ENCODE measurements at regions not wholly inside any gene's neighbourhood (a gene's known extent, or its start where the extent isn't known, plus 50 kb on each side); places are given as distances from the start of the nearest gene placed in this dataset.

DNA sequence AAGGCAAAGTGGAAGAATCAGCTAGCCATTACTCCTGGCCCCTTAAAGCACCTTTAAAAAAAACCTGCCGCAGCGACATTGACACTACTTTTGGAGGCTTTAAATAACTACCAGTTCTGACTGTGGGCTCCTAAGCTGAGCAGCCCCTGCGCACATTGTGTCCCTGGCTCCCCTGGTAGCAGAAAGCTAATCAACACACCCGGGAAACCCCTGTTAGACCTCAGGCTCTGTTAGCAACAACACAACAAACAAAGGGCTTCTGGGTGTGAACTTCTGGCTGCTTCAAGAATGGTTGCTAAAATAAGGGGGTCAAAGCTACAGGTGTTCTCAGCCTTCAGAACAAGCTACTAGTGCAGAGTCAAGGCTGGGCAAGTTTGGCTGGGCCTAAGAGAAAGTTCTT, 83.6 kb downstream of the TMEM100 start:
- Histone ChIP-seq H3K36me3 (ENCODE audit: control insufficient read depth in 5 of 5, insufficient read depth in 5 of 5, low read length in 5 of 5) (no peaks in the 10 kb centered on the region), H3K27ac (ENCODE audit: low read depth, low read length) (no peak overlapping the region), H3K4me3 (ENCODE audit: low read depth in 1 of 5, low read length in 5 of 5) (no peak overlapping the region), H3K9ac (ENCODE audit: low read length in 5 of 5) (no peak overlapping the region), H3K27me3 (ENCODE audit: control insufficient read depth in 5 of 5, insufficient read depth in 4 of 5, low read length in 5 of 5) (no peaks in the 10 kb centered on the region), H3K4me1 (ENCODE audit: control insufficient read depth in 5 of 5, insufficient read depth in 5 of 5, low read length in 5 of 5) (peaks cover 10 to 48% (median 45%) of the 10 kb centered on the region in 5 donors), H3K9me3 (ENCODE audit: control insufficient read depth in 5 of 5, low read length in 5 of 5) (no peaks in the 10 kb centered on the region)

- H3K36me3 ChIP-seq (ENCODE audit: control insufficient read depth in 5 of 5, insufficient read depth in 5 of 5, low read length in 5 of 5), result no peaks in the 10 kb centered on the region
- H3K4me1 ChIP-seq (ENCODE audit: control insufficient read depth in 5 of 5, insufficient read depth in 5 of 5, low read length in 5 of 5), result peaks cover 5 to 39% (median 34%) of the 10 kb centered on the region in 5 donors
- no peaks in the 10 kb centered on the region for H3K27me3 ChIP-seq (ENCODE audit: control insufficient read depth in 5 of 5, insufficient read depth in 4 of 5, low read length in 5 of 5)
- H3K4me3 ChIP-seq (ENCODE audit: low read depth in 1 of 5, low read length in 5 of 5), result peak overlapping the region; percentile 9 to 49 (median 27)
- peak overlapping the region in 1 of 5 donors; percentile 6 for H3K9ac ChIP-seq (ENCODE audit: low read length in 5 of 5)
- peak overlapping the region; percentile 18 for H3K27ac ChIP-seq (ENCODE audit: low read depth, low read length)
- H3K9me3 ChIP-seq (ENCODE audit: control insufficient read depth in 5 of 5, low read length in 5 of 5), result no peaks in the 10 kb centered on the region
These were observed 87.3 kb downstream of the TMEM100 start for GRCh38 chr17:55635253-55635914.

- H3K27ac ChIP-seq (ENCODE audit: low read depth, low read length), result no peak overlapping the region
- no peaks in the 10 kb centered on the region for H3K27me3 ChIP-seq (ENCODE audit: control insufficient read depth in 5 of 5, insufficient read depth in 4 of 5, low read length in 5 of 5)
- peaks cover 5 to 35% (median 28%) of the 10 kb centered on the region in 5 donors for H3K4me1 ChIP-seq (ENCODE audit: control insufficient read depth in 5 of 5, insufficient read depth in 5 of 5, low read length in 5 of 5)
- H3K9ac ChIP-seq (ENCODE audit: low read length in 5 of 5), result no peak overlapping the region
- no peaks in the 10 kb centered on the region for H3K9me3 ChIP-seq (ENCODE audit: control insufficient read depth in 5 of 5, low read length in 5 of 5)
- H3K36me3 ChIP-seq (ENCODE audit: control insufficient read depth in 5 of 5, insufficient read depth in 5 of 5, low read length in 5 of 5), result no peaks in the 10 kb centered on the region
- H3K4me3 ChIP-seq (ENCODE audit: low read depth in 1 of 5, low read length in 5 of 5), result peak overlapping the region in 2 of 5 donors; percentile 27 to 49
These were observed 88.0 kb downstream of the TMEM100 start for GRCh38 chr17:55634702-55635101.

DNA sequence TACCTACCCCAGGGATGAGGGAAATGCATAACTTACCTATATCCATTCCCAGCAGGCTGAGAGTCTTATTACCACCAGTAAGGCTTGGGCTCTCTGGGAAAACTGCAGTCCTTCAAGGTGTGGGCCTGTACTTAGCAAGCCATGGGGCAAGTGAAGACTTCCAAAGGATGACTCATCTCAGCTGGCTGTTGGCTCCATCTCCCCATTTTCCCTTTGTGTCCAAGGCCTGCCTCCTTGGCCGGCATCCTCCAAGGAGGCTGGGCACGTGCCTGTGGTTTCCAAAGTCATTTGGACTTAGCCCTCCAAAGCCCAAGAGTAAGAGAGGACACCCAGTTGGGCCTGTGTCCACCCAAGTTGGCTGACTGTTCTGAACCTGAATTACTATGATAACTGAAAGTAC, 89.8 kb downstream of the TMEM100 start:
- no peak overlapping the region for H3K27ac ChIP-seq (ENCODE audit: low read depth, low read length)
- no peaks in the 10 kb centered on the region for H3K27me3 ChIP-seq (ENCODE audit: control insufficient read depth in 5 of 5, insufficient read depth in 4 of 5, low read length in 5 of 5)
- H3K36me3 ChIP-seq (ENCODE audit: control insufficient read depth in 5 of 5, insufficient read depth in 5 of 5, low read length in 5 of 5), result no peaks in the 10 kb centered on the region
- no peaks in the 10 kb centered on the region for H3K9me3 ChIP-seq (ENCODE audit: control insufficient read depth in 5 of 5, low read length in 5 of 5)
- H3K9ac ChIP-seq (ENCODE audit: low read length in 5 of 5), result no peak overlapping the region
- no peak overlapping the region for H3K4me3 ChIP-seq (ENCODE audit: low read depth in 1 of 5, low read length in 5 of 5)
- peaks cover 5 to 23% (median 20%) of the 10 kb centered on the region in 5 donors for H3K4me1 ChIP-seq (ENCODE audit: control insufficient read depth in 5 of 5, insufficient read depth in 5 of 5, low read length in 5 of 5)

- H3K9me3 ChIP-seq (ENCODE audit: control insufficient read depth in 5 of 5, low read length in 5 of 5), result no peaks in the 10 kb centered on the region
- no peaks in the 10 kb centered on the region for H3K36me3 ChIP-seq (ENCODE audit: control insufficient read depth in 5 of 5, insufficient read depth in 5 of 5, low read length in 5 of 5)
- no peak overlapping the region for H3K27ac ChIP-seq (ENCODE audit: low read depth, low read length)
- H3K27me3 ChIP-seq (ENCODE audit: control insufficient read depth in 5 of 5, insufficient read depth in 4 of 5, low read length in 5 of 5), result no peaks in the 10 kb centered on the region
- H3K4me3 ChIP-seq (ENCODE audit: low read depth in 1 of 5, low read length in 5 of 5), result no peak overlapping the region
- H3K4me1 ChIP-seq (ENCODE audit: control insufficient read depth in 5 of 5, insufficient read depth in 5 of 5, low read length in 5 of 5), result peaks cover 5 to 23% (median 20%) of the 10 kb centered on the region in 5 donors
- H3K9ac ChIP-seq (ENCODE audit: low read length in 5 of 5), result no peak overlapping the region
These were observed 90.4 kb downstream of the TMEM100 start for GRCh38 chr17:55632236-55632635.

DNA sequence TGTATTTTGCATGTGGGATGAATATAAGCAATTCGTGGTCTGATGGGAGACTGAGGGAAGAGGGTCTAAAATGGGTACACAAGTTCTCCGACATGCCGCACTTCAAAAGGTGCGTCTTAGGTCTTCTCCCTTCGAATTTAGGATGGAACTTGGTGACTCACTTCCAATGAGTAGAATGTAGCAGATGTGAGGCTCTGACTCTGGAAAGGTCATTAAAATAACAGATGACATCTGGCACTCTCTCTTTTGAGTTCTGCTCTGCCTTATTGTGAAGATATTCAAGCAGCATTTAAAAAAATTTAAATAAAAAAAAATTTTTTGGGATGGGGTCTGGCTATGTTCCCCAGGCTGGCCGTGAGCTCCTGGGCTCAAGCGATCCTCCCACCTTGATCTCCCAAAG, 92.7 kb downstream of the TMEM100 start:
- no peaks in the 10 kb centered on the region for H3K27me3 ChIP-seq (ENCODE audit: control insufficient read depth in 5 of 5, insufficient read depth in 4 of 5, low read length in 5 of 5)
- no peak overlapping the region for H3K27ac ChIP-seq (ENCODE audit: low read depth, low read length)
- no peaks in the 10 kb centered on the region for H3K9me3 ChIP-seq (ENCODE audit: control insufficient read depth in 5 of 5, low read length in 5 of 5)
- H3K36me3 ChIP-seq (ENCODE audit: control insufficient read depth in 5 of 5, insufficient read depth in 5 of 5, low read length in 5 of 5), result no peaks in the 10 kb centered on the region
- H3K4me3 ChIP-seq (ENCODE audit: low read depth in 1 of 5, low read length in 5 of 5), result no peak overlapping the region
- no peak overlapping the region for H3K9ac ChIP-seq (ENCODE audit: low read length in 5 of 5)
- peaks cover 0 to 16% (median 11%) of the 10 kb centered on the region in 5 donors for H3K4me1 ChIP-seq (ENCODE audit: control insufficient read depth in 5 of 5, insufficient read depth in 5 of 5, low read length in 5 of 5)

- H3K4me1 ChIP-seq (ENCODE audit: control insufficient read depth in 5 of 5, insufficient read depth in 5 of 5, low read length in 5 of 5), result peaks cover 2 to 30% (median 24%) of the 10 kb centered on the region in 5 donors
- no peaks in the 10 kb centered on the region for H3K36me3 ChIP-seq (ENCODE audit: control insufficient read depth in 5 of 5, insufficient read depth in 5 of 5, low read length in 5 of 5)
- H3K27ac ChIP-seq (ENCODE audit: low read depth, low read length), result no peak overlapping the region
These were observed 97.1 kb downstream of the TMEM100 start for GRCh38 chr17:55625521-55625920.

GRCh38 chr17:55624772-55625433, 97.8 kb downstream of the TMEM100 start:
- H3K4me3 ChIP-seq (ENCODE audit: low read depth in 1 of 5, low read length in 5 of 5), result no peak overlapping the region
- peak overlapping the region in 1 of 5 donors; percentile 33 for H3K9ac ChIP-seq (ENCODE audit: low read length in 5 of 5)
- H3K4me1 ChIP-seq (ENCODE audit: control insufficient read depth in 5 of 5, insufficient read depth in 5 of 5, low read length in 5 of 5), result peaks cover 2 to 36% (median 24%) of the 10 kb centered on the region in 5 donors
- no peaks in the 10 kb centered on the region for H3K9me3 ChIP-seq (ENCODE audit: control insufficient read depth in 5 of 5, low read length in 5 of 5)
- H3K36me3 ChIP-seq (ENCODE audit: control insufficient read depth in 5 of 5, insufficient read depth in 5 of 5, low read length in 5 of 5), result no peaks in the 10 kb centered on the region
- no peak overlapping the region for H3K27ac ChIP-seq (ENCODE audit: low read depth, low read length)
- H3K27me3 ChIP-seq (ENCODE audit: control insufficient read depth in 5 of 5, insufficient read depth in 4 of 5, low read length in 5 of 5), result no peaks in the 10 kb centered on the region

More at GRCh38 chr17:55625521-55625920, 97.1 kb downstream of the TMEM100 start:
- Histone ChIP-seq H3K9ac (ENCODE audit: low read length in 5 of 5) (peak overlapping the region in 1 of 5 donors; percentile 33), H3K27me3 (ENCODE audit: control insufficient read depth in 5 of 5, insufficient read depth in 4 of 5, low read length in 5 of 5) (no peaks in the 10 kb centered on the region), H3K9me3 (ENCODE audit: control insufficient read depth in 5 of 5, low read length in 5 of 5) (no peaks in the 10 kb centered on the region), H3K4me3 (ENCODE audit: low read depth in 1 of 5, low read length in 5 of 5) (no peak overlapping the region)

DNA sequence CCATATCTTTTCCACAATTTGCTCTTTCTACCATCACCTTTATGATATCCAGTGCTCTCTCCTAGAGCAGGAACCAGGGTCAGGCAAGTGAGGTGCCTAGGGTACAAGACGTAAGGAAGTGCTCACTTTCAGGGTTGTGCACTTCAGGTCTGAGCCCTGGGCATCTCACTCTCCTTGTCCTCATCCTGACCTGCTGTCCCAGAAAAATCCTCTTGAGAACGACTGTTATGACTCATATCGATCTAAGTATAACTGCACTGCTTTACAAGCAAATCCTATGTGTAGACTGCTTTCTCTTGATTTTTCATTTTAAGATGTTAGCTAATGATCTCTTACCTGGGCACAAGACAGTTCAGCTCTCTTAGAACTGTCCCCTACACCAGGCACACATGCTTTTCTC, 100.1 kb downstream of the TMEM100 start:
- no peaks in the 10 kb centered on the region for H3K36me3 ChIP-seq (ENCODE audit: control insufficient read depth in 5 of 5, insufficient read depth in 5 of 5, low read length in 5 of 5)
- no peaks in the 10 kb centered on the region for H3K27me3 ChIP-seq (ENCODE audit: control insufficient read depth in 5 of 5, insufficient read depth in 4 of 5, low read length in 5 of 5)
- no peak overlapping the region for H3K4me3 ChIP-seq (ENCODE audit: low read depth in 1 of 5, low read length in 5 of 5)
- no peak overlapping the region for H3K9ac ChIP-seq (ENCODE audit: low read length in 5 of 5)
- no peaks in the 10 kb centered on the region for H3K9me3 ChIP-seq (ENCODE audit: control insufficient read depth in 5 of 5, low read length in 5 of 5)
- H3K4me1 ChIP-seq (ENCODE audit: control insufficient read depth in 5 of 5, insufficient read depth in 5 of 5, low read length in 5 of 5), result peaks cover 2 to 39% (median 24%) of the 10 kb centered on the region in 5 donors
- H3K27ac ChIP-seq (ENCODE audit: low read depth, low read length), result no peak overlapping the region

GRCh38 chr17:55620945-55621344, 101.7 kb downstream of the TMEM100 start:
- no peaks in the 10 kb centered on the region for H3K9me3 ChIP-seq (ENCODE audit: control insufficient read depth in 5 of 5, low read length in 5 of 5)
- H3K36me3 ChIP-seq (ENCODE audit: control insufficient read depth in 5 of 5, insufficient read depth in 5 of 5, low read length in 5 of 5), result no peaks in the 10 kb centered on the region
- H3K27ac ChIP-seq (ENCODE audit: low read depth, low read length), result no peak overlapping the region
- no peaks in the 10 kb centered on the region for H3K27me3 ChIP-seq (ENCODE audit: control insufficient read depth in 5 of 5, insufficient read depth in 4 of 5, low read length in 5 of 5)
- H3K4me1 ChIP-seq (ENCODE audit: control insufficient read depth in 5 of 5, insufficient read depth in 5 of 5, low read length in 5 of 5), result peaks cover 2 to 39% (median 30%) of the 10 kb centered on the region in 5 donors
- H3K4me3 ChIP-seq (ENCODE audit: low read depth in 1 of 5, low read length in 5 of 5), result no peak overlapping the region
- no peak overlapping the region for H3K9ac ChIP-seq (ENCODE audit: low read length in 5 of 5)
